GM23338 (cell line): ENCODE measurements at regions not wholly inside any gene's neighbourhood (a gene's known extent, or its start where the extent isn't known, plus 50 kb on each side); places are given as distances from the start of the nearest gene placed in this dataset.

ENCODE experiments used
- ATAC-seq: fragments of 200-7000 bp; cut with Tn5 transposase; 3 replicates; pipeline ENCODE4 v1.9.1; 2020
- DNase-seq: peaks from one replicate; pipeline ENCODE4 v3.0.0-alpha.2; 2015; ENCODE audit warnings: low spot score
- H2AFZ ChIP-seq: fragments of 200-600 bp; sonication (generic); 2 replicates; pipeline ENCODE4 v1.8.0; 2016; ENCODE audit warnings: antibody characterized with exemption, mild to moderate bottlenecking, moderate library complexity
- H3F3A ChIP-seq: fragments of 200-600 bp; sonication (generic); replicated peaks from 2 replicates; pipeline ENCODE4 v1.8.0; 2017; ENCODE audit warnings: antibody characterized with exemption, mixed run types, low read depth
- H3K27ac ChIP-seq: fragments of 200-600 bp; sonication (generic); 2 replicates; pipeline ENCODE4 v1.6.1; 2016; ENCODE audit warnings: low read depth
- H3K27me3 ChIP-seq: fragments of 200-600 bp; sonication (generic); 2 replicates; pipeline ENCODE4 v1.8.0; 2016; ENCODE audit warnings: mild to moderate bottlenecking, mixed run types, moderate library complexity; ENCODE audit not compliant: insufficient read depth
- H3K36me3 ChIP-seq: fragments of 200-600 bp; sonication (generic); 2 replicates; pipeline ENCODE4 v1.8.0; 2016; ENCODE audit warnings: mild to moderate bottlenecking; ENCODE audit not compliant: insufficient read depth
- H3K4me1 ChIP-seq: fragments of 200-600 bp; sonication (generic); 2 replicates; pipeline ENCODE4 v1.8.0; 2016; ENCODE audit warnings: mild to moderate bottlenecking, moderate library complexity; ENCODE audit not compliant: insufficient read depth
- H3K4me2 ChIP-seq: fragments of 200-600 bp; sonication (generic); 2 replicates; pipeline ENCODE4 v1.7.1; 2017; ENCODE audit warnings: mixed run types
- H3K4me3 ChIP-seq: fragments of 200-600 bp; sonication (generic); 2 replicates; pipeline ENCODE4 v1.6.1; 2016; ENCODE audit warnings: mixed run types
- H3K79me2 ChIP-seq: fragments of 200-600 bp; sonication (generic); replicated peaks from 2 replicates; pipeline ENCODE4 v1.8.0; 2017; ENCODE audit warnings: mild to moderate bottlenecking; ENCODE audit not compliant: insufficient read depth
- H3K9me2 ChIP-seq: fragments of 200-600 bp; sonication (generic); 2 replicates; pipeline ENCODE4 v1.8.0; 2017; ENCODE audit not compliant: insufficient read depth
- H4K20me1 ChIP-seq: fragments of 200-600 bp; sonication (generic); replicated peaks from 2 replicates; pipeline ENCODE4 v1.8.0; 2017; ENCODE audit warnings: mild to moderate bottlenecking; ENCODE audit not compliant: insufficient read depth
- H3K27ac Mint-ChIP-seq: 2 replicates; pipeline ENCODE4 v1.8.0; 2020; ENCODE audit warnings: inconsistent platforms, mild to moderate bottlenecking, moderate library complexity, mixed read lengths
- H3K27me3 Mint-ChIP-seq: 3 replicates; pipeline ENCODE4 v1.8.0; 2022; ENCODE audit warnings: low read depth, mild to moderate bottlenecking, moderate library complexity, mixed read lengths, inconsistent platforms; ENCODE audit not compliant: insufficient read depth, poor library complexity
- H3K36me3 Mint-ChIP-seq: 3 replicates; pipeline ENCODE4 v1.8.0; 2021; ENCODE audit warnings: low read depth, mild to moderate bottlenecking, inconsistent platforms, moderate library complexity, mixed read lengths
- H3K4me1 Mint-ChIP-seq: 3 replicates; pipeline ENCODE4 v1.8.0; 2020; ENCODE audit warnings: mild to moderate bottlenecking, inconsistent platforms, mixed read lengths
- H3K4me3 Mint-ChIP-seq: 3 replicates; pipeline ENCODE4 v1.8.0; 2021; ENCODE audit warnings: moderate library complexity, mild to moderate bottlenecking, inconsistent platforms, mixed read lengths
- H3K9me3 Mint-ChIP-seq: 3 replicates; pipeline ENCODE4 v1.8.0; 2020; ENCODE audit warnings: moderate library complexity, mild to moderate bottlenecking, inconsistent platforms, mixed read lengths
- EZH2phosphoT487 ChIP-seq: fragments of 200-600 bp; sonication (generic); IDR thresholded peaks from one replicate; pipeline ENCODE4 v1.8.1; 2018; ENCODE audit warnings: antibody characterized with exemption; ENCODE audit not compliant: unreplicated experiment
- NANOG ChIP-seq: IDR thresholded peaks from 2 replicates; pipeline ENCODE4 v1.6.1; 2016; ENCODE audit warnings: antibody characterized with exemption, borderline replicate concordance
- POLR2AphosphoS5 ChIP-seq: IDR thresholded peaks from 2 replicates; pipeline ENCODE4 v1.6.1; 2016; ENCODE audit warnings: antibody characterized with exemption, low read depth
- STAT1 ChIP-seq: IDR thresholded peaks from one replicate; pipeline ENCODE4 v1.6.1; 2016; ENCODE audit warnings: antibody characterized with exemption; ENCODE audit not compliant: unreplicated experiment
- ZNF114 ChIP-seq: fragments of 250-450 bp; sonication (Bioruptor Pico); IDR thresholded peaks from 2 replicates; pipeline ENCODE4 v1.5.0; 2020; ENCODE audit warnings: mild to moderate bottlenecking, moderate library complexity
- ZNF331 ChIP-seq: fragments of 250-450 bp; sonication (Bioruptor Pico); IDR thresholded peaks from 2 replicates; pipeline ENCODE4 v1.5.0; 2020; ENCODE audit warnings: low read depth, mild to moderate bottlenecking, moderate library complexity
- TF ChIP-seq, protein P1 (sequence below): IDR thresholded peaks from 2 replicates; pipeline ENCODE4 v1.6.1; 2016; ENCODE audit warnings: antibody characterized with exemption
- TF ChIP-seq, protein P2 (sequence below), 2 experiments: fragments of 200-600 bp in 1 of 2; sonication (generic) in 1 of 2; conservative IDR thresholded peaks; 2 replicates each; pipeline versions ENCODE4 v1.5.1 to v1.6.1; 2016 to 2017; ENCODE audit warnings: antibody characterized with exemption in 2 of 2, low read depth in 2 of 2, mild to moderate bottlenecking in 2 of 2, moderate library complexity in 1 of 2
- TF ChIP-seq, protein P3 (sequence below): fragments of 250-450 bp; sonication (Bioruptor Pico); IDR thresholded peaks from 2 replicates; pipeline ENCODE4 v1.5.0; 2020; ENCODE audit warnings: mild to moderate bottlenecking, moderate library complexity

DNA sequence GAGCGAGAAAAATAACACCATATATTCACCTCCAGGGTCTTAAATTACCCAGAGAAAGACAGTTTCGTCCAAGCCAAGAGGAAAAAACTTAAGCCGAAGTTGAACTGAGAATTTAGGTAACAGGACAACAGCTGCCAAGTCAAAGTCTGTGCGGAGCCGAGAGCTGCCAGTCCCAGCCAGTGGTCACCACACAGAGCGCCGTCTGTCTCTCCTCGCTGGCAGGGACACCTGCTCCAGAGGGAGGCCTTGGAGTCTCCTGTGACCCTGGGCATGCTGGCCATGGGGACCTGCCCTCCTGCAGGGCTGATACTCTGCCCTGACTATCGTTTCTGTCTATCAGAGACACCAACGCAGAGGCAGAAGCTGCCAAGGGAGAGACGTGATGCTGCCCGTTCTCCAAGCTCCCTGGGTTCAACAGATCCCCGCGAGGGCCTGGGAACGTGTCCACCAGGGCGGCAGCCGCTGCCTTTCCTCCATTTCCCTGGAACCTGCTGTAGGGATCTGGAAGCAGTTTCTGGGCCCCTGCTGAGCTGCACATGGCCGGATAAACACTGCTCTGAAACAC lies 341.3 kb downstream of the SMOC2 start:
- H3K27me3 Mint-ChIP-seq, result no peaks in the 10 kb centered on the region
- Histone ChIP-seq H3K79me2 (no peaks in the 10 kb centered on the region), H3K27me3 (no peaks in the 10 kb centered on the region), H3F3A (no peaks in the 10 kb centered on the region), H3K36me3 (no peaks in the 10 kb centered on the region), H3K27ac (no peak overlapping the region), H3K9me2 (no peaks in the 10 kb centered on the region; the same call in 1 of the 2 replicates), H3K4me1 (no peaks in the 10 kb centered on the region), H3K4me3 (no peak overlapping the region), H4K20me1 (no peaks in the 10 kb centered on the region), H2AFZ (no peak overlapping the region), H3K4me2 (no peak overlapping the region)
- DNase-seq (no peak), ATAC-seq (peak; percentile 22; the same call in 1 of the 3 replicates)
- no peaks in the 10 kb centered on the region for H3K36me3 Mint-ChIP-seq
- H3K27ac Mint-ChIP-seq, result no peak overlapping the region
- peaks cover 14% of the 10 kb centered on the region for H3K4me1 Mint-ChIP-seq
- no peak overlapping the region for H3K4me3 Mint-ChIP-seq
- no peaks in the 10 kb centered on the region for H3K9me3 Mint-ChIP-seq
- TF ChIP-seq EZH2phosphoT487 (no peak), ZNF331 (CRISPR knock-in tag) (no peak), POLR2AphosphoS5 (no peak), ZNF114 (CRISPR knock-in tag) (no peak), NANOG (no peak), STAT1 (no peak)
- TF ChIP-seq, protein P1, sequence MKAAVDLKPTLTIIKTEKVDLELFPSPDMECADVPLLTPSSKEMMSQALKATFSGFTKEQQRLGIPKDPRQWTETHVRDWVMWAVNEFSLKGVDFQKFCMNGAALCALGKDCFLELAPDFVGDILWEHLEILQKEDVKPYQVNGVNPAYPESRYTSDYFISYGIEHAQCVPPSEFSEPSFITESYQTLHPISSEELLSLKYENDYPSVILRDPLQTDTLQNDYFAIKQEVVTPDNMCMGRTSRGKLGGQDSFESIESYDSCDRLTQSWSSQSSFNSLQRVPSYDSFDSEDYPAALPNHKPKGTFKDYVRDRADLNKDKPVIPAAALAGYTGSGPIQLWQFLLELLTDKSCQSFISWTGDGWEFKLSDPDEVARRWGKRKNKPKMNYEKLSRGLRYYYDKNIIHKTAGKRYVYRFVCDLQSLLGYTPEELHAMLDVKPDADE, result no peak
- TF ChIP-seq, protein P2, sequence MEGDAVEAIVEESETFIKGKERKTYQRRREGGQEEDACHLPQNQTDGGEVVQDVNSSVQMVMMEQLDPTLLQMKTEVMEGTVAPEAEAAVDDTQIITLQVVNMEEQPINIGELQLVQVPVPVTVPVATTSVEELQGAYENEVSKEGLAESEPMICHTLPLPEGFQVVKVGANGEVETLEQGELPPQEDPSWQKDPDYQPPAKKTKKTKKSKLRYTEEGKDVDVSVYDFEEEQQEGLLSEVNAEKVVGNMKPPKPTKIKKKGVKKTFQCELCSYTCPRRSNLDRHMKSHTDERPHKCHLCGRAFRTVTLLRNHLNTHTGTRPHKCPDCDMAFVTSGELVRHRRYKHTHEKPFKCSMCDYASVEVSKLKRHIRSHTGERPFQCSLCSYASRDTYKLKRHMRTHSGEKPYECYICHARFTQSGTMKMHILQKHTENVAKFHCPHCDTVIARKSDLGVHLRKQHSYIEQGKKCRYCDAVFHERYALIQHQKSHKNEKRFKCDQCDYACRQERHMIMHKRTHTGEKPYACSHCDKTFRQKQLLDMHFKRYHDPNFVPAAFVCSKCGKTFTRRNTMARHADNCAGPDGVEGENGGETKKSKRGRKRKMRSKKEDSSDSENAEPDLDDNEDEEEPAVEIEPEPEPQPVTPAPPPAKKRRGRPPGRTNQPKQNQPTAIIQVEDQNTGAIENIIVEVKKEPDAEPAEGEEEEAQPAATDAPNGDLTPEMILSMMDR (conservative IDR thresholded peaks at IDR 0.05; ENCODE audit: low read depth in 2 of 2), result no peak
- TF ChIP-seq, protein P3, sequence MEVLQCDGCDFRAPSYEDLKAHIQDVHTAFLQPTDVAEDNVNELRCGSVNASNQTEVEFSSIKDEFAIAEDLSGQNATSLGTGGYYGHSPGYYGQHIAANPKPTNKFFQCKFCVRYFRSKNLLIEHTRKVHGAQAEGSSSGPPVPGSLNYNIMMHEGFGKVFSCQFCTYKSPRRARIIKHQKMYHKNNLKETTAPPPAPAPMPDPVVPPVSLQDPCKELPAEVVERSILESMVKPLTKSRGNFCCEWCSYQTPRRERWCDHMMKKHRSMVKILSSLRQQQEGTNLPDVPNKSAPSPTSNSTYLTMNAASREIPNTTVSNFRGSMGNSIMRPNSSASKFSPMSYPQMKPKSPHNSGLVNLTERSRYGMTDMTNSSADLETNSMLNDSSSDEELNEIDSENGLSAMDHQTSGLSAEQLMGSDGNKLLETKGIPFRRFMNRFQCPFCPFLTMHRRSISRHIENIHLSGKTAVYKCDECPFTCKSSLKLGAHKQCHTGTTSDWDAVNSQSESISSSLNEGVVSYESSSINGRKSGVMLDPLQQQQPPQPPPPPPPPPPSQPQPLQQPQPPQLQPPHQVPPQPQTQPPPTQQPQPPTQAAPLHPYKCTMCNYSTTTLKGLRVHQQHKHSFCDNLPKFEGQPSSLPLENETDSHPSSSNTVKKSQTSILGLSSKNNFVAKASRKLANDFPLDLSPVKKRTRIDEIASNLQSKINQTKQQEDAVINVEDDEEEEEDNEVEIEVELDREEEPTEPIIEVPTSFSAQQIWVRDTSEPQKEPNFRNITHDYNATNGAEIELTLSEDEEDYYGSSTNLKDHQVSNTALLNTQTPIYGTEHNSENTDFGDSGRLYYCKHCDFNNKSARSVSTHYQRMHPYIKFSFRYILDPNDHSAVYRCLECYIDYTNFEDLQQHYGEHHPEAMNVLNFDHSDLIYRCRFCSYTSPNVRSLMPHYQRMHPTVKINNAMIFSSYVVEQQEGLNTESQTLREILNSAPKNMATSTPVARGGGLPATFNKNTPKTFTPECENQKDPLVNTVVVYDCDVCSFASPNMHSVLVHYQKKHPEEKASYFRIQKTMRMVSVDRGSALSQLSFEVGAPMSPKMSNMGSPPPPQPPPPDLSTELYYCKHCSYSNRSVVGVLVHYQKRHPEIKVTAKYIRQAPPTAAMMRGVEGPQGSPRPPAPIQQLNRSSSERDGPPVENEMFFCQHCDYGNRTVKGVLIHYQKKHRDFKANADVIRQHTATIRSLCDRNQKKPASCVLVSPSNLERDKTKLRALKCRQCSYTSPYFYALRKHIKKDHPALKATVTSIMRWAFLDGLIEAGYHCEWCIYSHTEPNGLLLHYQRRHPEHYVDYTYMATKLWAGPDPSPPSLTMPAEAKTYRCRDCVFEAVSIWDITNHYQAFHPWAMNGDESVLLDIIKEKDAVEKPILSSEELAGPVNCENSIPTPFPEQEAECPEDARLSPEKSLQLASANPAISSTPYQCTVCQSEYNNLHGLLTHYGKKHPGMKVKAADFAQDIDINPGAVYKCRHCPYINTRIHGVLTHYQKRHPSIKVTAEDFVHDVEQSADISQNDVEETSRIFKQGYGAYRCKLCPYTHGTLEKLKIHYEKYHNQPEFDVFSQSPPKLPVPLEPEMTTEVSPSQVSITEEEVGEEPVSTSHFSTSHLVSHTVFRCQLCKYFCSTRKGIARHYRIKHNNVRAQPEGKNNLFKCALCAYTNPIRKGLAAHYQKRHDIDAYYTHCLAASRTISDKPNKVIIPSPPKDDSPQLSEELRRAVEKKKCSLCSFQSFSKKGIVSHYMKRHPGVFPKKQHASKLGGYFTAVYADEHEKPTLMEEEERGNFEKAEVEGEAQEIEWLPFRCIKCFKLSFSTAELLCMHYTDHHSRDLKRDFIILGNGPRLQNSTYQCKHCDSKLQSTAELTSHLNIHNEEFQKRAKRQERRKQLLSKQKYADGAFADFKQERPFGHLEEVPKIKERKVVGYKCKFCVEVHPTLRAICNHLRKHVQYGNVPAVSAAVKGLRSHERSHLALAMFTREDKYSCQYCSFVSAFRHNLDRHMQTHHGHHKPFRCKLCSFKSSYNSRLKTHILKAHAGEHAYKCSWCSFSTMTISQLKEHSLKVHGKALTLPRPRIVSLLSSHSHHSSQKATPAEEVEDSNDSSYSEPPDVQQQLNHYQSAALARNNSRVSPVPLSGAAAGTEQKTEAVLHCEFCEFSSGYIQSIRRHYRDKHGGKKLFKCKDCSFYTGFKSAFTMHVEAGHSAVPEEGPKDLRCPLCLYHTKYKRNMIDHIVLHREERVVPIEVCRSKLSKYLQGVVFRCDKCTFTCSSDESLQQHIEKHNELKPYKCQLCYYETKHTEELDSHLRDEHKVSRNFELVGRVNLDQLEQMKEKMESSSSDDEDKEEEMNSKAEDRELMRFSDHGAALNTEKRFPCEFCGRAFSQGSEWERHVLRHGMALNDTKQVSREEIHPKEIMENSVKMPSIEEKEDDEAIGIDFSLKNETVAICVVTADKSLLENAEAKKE (CRISPR knock-in tag), result no peak
